HL-60 (cell line): ENCODE measurements at regions not wholly inside any gene's neighbourhood (a gene's known extent, or its start where the extent isn't known, plus 50 kb on each side); places are given as distances from the start of the nearest gene placed in this dataset.

Source experiments
- GABPA ChIP-seq: IDR thresholded peaks from 2 replicates; pipeline ENCODE4 v1.6.1; 2012; ENCODE audit warnings: low read depth
- POLR2AphosphoS5 ChIP-seq: IDR thresholded peaks from 2 replicates; pipeline ENCODE4 v1.6.1; 2012; ENCODE audit warnings: low read depth
- SPI1 ChIP-seq: IDR thresholded peaks from 2 replicates; pipeline ENCODE4 v1.6.1; 2012; ENCODE audit warnings: low read depth, mild to moderate bottlenecking, borderline replicate concordance
- TF ChIP-seq, protein P1 (sequence below): IDR thresholded peaks from one replicate; pipeline ENCODE4 v1.5.1; 2011; ENCODE audit warnings: low read length, control low read depth, inconsistent platforms; ENCODE audit not compliant: insufficient read depth
- TF ChIP-seq, protein P2 (sequence below): IDR thresholded peaks from 2 replicates; pipeline ENCODE4 v1.6.1; 2012; ENCODE audit warnings: low read depth; ENCODE audit not compliant: insufficient replicate concordance

DNA sequence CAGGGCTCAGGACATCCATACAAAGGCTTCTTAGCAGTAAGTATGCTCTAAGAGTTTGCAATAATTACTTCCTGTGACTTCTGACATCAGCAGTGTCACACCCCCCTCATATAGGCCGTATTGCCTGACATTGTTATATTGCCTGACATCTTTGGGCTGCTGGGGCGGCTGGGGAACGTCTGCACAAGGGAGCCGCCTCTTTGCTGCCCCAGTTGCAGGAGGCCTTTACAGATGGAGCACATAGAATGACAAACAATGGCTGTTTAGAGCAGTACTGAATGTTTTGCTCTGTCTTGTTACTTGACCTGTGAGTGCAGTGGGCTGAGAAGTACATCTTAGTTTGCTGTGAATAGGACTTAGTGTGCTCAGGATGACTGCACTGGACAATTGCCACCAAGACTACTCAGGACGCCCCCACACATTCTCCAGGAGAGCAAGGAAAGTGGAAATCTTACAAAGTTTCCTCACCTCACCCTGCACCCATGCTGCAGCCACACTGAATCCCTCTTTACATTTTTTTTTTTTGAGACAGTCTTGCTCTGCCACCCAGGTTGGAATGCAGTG is 65.4 kb upstream of the SPOCK1 start:
- TF ChIP-seq, protein P1, sequence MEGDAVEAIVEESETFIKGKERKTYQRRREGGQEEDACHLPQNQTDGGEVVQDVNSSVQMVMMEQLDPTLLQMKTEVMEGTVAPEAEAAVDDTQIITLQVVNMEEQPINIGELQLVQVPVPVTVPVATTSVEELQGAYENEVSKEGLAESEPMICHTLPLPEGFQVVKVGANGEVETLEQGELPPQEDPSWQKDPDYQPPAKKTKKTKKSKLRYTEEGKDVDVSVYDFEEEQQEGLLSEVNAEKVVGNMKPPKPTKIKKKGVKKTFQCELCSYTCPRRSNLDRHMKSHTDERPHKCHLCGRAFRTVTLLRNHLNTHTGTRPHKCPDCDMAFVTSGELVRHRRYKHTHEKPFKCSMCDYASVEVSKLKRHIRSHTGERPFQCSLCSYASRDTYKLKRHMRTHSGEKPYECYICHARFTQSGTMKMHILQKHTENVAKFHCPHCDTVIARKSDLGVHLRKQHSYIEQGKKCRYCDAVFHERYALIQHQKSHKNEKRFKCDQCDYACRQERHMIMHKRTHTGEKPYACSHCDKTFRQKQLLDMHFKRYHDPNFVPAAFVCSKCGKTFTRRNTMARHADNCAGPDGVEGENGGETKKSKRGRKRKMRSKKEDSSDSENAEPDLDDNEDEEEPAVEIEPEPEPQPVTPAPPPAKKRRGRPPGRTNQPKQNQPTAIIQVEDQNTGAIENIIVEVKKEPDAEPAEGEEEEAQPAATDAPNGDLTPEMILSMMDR = no peak
- TF ChIP-seq GABPA (no peak), POLR2AphosphoS5 (no peak), SPI1 (no peak)
- TF ChIP-seq, protein P2, sequence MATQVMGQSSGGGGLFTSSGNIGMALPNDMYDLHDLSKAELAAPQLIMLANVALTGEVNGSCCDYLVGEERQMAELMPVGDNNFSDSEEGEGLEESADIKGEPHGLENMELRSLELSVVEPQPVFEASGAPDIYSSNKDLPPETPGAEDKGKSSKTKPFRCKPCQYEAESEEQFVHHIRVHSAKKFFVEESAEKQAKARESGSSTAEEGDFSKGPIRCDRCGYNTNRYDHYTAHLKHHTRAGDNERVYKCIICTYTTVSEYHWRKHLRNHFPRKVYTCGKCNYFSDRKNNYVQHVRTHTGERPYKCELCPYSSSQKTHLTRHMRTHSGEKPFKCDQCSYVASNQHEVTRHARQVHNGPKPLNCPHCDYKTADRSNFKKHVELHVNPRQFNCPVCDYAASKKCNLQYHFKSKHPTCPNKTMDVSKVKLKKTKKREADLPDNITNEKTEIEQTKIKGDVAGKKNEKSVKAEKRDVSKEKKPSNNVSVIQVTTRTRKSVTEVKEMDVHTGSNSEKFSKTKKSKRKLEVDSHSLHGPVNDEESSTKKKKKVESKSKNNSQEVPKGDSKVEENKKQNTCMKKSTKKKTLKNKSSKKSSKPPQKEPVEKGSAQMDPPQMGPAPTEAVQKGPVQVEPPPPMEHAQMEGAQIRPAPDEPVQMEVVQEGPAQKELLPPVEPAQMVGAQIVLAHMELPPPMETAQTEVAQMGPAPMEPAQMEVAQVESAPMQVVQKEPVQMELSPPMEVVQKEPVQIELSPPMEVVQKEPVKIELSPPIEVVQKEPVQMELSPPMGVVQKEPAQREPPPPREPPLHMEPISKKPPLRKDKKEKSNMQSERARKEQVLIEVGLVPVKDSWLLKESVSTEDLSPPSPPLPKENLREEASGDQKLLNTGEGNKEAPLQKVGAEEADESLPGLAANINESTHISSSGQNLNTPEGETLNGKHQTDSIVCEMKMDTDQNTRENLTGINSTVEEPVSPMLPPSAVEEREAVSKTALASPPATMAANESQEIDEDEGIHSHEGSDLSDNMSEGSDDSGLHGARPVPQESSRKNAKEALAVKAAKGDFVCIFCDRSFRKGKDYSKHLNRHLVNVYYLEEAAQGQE = no peak
